ENCODE measurements at regions not wholly inside any gene's neighbourhood (a gene's known extent, or its start where the extent isn't known, plus 50 kb on each side); places are given as distances from the start of the nearest gene placed in this dataset.

- TF ChIP-seq ZNF488 (tag by site-specific recombination; IDR thresholded peaks at IDR 0.05) = no peak
- TF ChIP-seq, protein P1, sequence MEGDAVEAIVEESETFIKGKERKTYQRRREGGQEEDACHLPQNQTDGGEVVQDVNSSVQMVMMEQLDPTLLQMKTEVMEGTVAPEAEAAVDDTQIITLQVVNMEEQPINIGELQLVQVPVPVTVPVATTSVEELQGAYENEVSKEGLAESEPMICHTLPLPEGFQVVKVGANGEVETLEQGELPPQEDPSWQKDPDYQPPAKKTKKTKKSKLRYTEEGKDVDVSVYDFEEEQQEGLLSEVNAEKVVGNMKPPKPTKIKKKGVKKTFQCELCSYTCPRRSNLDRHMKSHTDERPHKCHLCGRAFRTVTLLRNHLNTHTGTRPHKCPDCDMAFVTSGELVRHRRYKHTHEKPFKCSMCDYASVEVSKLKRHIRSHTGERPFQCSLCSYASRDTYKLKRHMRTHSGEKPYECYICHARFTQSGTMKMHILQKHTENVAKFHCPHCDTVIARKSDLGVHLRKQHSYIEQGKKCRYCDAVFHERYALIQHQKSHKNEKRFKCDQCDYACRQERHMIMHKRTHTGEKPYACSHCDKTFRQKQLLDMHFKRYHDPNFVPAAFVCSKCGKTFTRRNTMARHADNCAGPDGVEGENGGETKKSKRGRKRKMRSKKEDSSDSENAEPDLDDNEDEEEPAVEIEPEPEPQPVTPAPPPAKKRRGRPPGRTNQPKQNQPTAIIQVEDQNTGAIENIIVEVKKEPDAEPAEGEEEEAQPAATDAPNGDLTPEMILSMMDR (tag by site-specific recombination; IDR thresholded peaks at IDR 0.05) = no peak
- TF ChIP-seq, protein P2, sequence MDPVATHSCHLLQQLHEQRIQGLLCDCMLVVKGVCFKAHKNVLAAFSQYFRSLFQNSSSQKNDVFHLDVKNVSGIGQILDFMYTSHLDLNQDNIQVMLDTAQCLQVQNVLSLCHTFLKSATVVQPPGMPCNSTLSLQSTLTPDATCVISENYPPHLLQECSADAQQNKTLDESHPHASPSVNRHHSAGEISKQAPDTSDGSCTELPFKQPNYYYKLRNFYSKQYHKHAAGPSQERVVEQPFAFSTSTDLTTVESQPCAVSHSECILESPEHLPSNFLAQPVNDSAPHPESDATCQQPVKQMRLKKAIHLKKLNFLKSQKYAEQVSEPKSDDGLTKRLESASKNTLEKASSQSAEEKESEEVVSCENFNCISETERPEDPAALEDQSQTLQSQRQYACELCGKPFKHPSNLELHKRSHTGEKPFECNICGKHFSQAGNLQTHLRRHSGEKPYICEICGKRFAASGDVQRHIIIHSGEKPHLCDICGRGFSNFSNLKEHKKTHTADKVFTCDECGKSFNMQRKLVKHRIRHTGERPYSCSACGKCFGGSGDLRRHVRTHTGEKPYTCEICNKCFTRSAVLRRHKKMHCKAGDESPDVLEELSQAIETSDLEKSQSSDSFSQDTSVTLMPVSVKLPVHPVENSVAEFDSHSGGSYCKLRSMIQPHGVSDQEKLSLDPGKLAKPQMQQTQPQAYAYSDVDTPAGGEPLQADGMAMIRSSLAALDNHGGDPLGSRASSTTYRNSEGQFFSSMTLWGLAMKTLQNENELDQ (tag by site-specific recombination; IDR thresholded peaks at IDR 0.05; ENCODE audit: low read depth) = no peak
- TF ChIP-seq ZFP3 (tag by site-specific recombination; IDR thresholded peaks at IDR 0.05; ENCODE audit: low read depth) = no peak
- no peak for TF ChIP-seq SP7 (tag by site-specific recombination; IDR thresholded peaks at IDR 0.05)
These were observed 298.6 kb upstream of the ZNF717 start for GRCh38 chr3:76083992-76084391.
